Osteocyte (in vitro differentiated cells): ENCODE measurements at regions not wholly inside any gene's neighbourhood (a gene's known extent, or its start where the extent isn't known, plus 50 kb on each side); places are given as distances from the start of the nearest gene placed in this dataset.

Source experiments
- DNase-seq: peaks from one replicate; pipeline ENCODE4 v3.0.0; 2021; ENCODE audit warnings: mixed read lengths; ENCODE audit not compliant: unreplicated experiment; ENCODE audit errors: extremely low spot score
- H3K27ac Mint-ChIP-seq: one replicate; pipeline ENCODE4 v1.8.0; 2021; ENCODE audit warnings: mild to moderate bottlenecking, mixed read lengths; ENCODE audit not compliant: unreplicated experiment
- H3K27me3 Mint-ChIP-seq: one replicate; pipeline ENCODE4 v1.8.0; 2021; ENCODE audit warnings: mixed read lengths; ENCODE audit not compliant: unreplicated experiment
- H3K36me3 Mint-ChIP-seq: one replicate; pipeline ENCODE4 v1.8.0; 2021; ENCODE audit warnings: mixed read lengths; ENCODE audit not compliant: unreplicated experiment
- H3K4me1 Mint-ChIP-seq: one replicate; pipeline ENCODE4 v1.8.0; 2021; ENCODE audit warnings: mixed read lengths; ENCODE audit not compliant: unreplicated experiment
- H3K4me3 Mint-ChIP-seq: one replicate; pipeline ENCODE4 v1.8.0; 2021; ENCODE audit warnings: mild to moderate bottlenecking, moderate library complexity, mixed read lengths; ENCODE audit not compliant: unreplicated experiment
- H3K9me3 Mint-ChIP-seq: one replicate; pipeline ENCODE4 v1.8.0; 2021; ENCODE audit warnings: mixed read lengths; ENCODE audit not compliant: unreplicated experiment
- CTCF ChIP-seq: fragments of 200-600 bp; sonication (generic); IDR thresholded peaks from 2 replicates; pipeline ENCODE4 v1.5.0; 2021; ENCODE audit warnings: antibody characterized with exemption, mild to moderate bottlenecking, moderate library complexity

GRCh38 chr3:88385090-88385489 is 235.3 kb downstream of the C3orf38 start:
- no peaks in the 10 kb centered on the region for H3K4me1 Mint-ChIP-seq

DNA sequence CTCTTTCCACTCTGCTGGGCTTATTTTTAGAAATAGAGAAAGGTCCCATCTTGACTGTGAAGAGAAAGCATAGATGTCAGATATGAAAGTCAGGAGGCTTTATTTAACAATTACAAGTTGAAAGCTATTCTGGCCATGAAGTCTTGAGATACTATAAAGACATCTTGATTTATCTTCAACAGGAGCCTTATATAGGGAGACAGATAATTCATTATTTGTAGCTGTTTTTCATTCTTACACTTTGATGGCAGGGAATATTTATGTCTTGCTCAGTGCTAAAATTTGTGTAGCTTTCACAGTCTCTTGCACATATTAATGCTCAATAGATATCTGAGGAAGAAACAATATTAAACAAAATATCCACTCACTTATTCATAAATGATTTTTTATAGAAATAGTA is 248.8 kb downstream of the C3orf38 start:
- H3K36me3 Mint-ChIP-seq = no peaks in the 10 kb centered on the region
- H3K4me1 Mint-ChIP-seq = no peaks in the 10 kb centered on the region

More at GRCh38 chr3:88385090-88385489, 235.3 kb downstream of the C3orf38 start:
- DNase-seq = no peak
- Mint-ChIP-seq H3K27ac (no peak overlapping the region), H3K36me3 (no peaks in the 10 kb centered on the region), H3K4me3 (no peak overlapping the region), H3K27me3 (no peaks in the 10 kb centered on the region), H3K9me3 (peaks cover 7% of the 10 kb centered on the region)
- no peak for TF ChIP-seq CTCF

GRCh38 chr3:88403319-88403718 is 253.6 kb downstream of the C3orf38 start:
- Mint-ChIP-seq H3K36me3 (no peaks in the 10 kb centered on the region), H3K27me3 (peaks cover 5% of the 10 kb centered on the region), H3K4me1 (no peaks in the 10 kb centered on the region), H3K9me3 (no peaks in the 10 kb centered on the region), H3K4me3 (no peak overlapping the region), H3K27ac (no peak overlapping the region)
- DNase-seq = no peak
- TF ChIP-seq CTCF = no peak

More for the DNA sequence above, 248.8 kb downstream of the C3orf38 start:
- H3K4me3 Mint-ChIP-seq = no peak overlapping the region
- H3K27me3 Mint-ChIP-seq = peaks cover 7% of the 10 kb centered on the region
- no peak for DNase-seq
- H3K9me3 Mint-ChIP-seq = no peaks in the 10 kb centered on the region
- TF ChIP-seq CTCF = no peak
- no peak overlapping the region for H3K27ac Mint-ChIP-seq

- TF ChIP-seq CTCF = no peak
- Mint-ChIP-seq H3K36me3 (no peaks in the 10 kb centered on the region), H3K27me3 (peaks cover 8% of the 10 kb centered on the region), H3K4me3 (no peak overlapping the region), H3K9me3 (no peaks in the 10 kb centered on the region), H3K4me1 (no peaks in the 10 kb centered on the region), H3K27ac (no peak overlapping the region)
- no peak for DNase-seq
Observed at GRCh38 chr3:88408097-88408496, 258.3 kb downstream of the C3orf38 start.

DNA sequence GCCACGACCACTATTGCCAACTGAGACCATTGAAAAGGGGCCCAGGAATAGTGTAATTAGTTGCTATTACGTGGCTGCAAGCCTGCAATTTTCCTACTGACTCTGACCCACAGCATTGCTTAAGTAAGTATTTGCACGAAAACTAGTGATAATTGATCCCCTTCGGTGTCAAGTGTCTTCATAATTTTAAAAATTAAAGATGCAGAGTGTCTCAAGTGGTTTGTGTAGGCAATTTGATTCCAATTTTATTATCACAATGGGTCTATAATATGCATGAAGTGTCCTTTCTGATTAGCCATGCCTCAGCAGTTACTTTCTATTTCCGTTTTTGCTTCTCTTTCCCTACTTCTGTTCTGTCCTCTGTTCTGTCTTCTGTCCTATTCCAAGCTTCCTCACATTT is 259.2 kb downstream of the C3orf38 start:
- Mint-ChIP-seq H3K4me3 (no peak overlapping the region), H3K27me3 (peaks cover 8% of the 10 kb centered on the region), H3K36me3 (no peaks in the 10 kb centered on the region), H3K9me3 (no peaks in the 10 kb centered on the region), H3K27ac (no peak overlapping the region), H3K4me1 (no peaks in the 10 kb centered on the region)
- no peak for DNase-seq
- TF ChIP-seq CTCF = no peak
